Ovary (tissue), 3 donors: ENCODE measurements at regions not wholly inside any gene's neighbourhood (a gene's known extent, or its start where the extent isn't known, plus 50 kb on each side); places are given as distances from the start of the nearest gene placed in this dataset.

Source experiments
- CTCF ChIP-seq, 3 donors: fragments of 450-650 bp in 2 of 3; fragments of 200-600 bp in 1 of 3; IDR thresholded peaks; one replicate each; pipeline versions ENCODE4 v1.5.1 to v1.8.0; 2016 to 2022; ENCODE audit warnings: antibody characterized with exemption in 3 of 3, mild to moderate bottlenecking in 1 of 3
- EP300 ChIP-seq: sonication (generic); formaldehyde crosslinking; IDR thresholded peaks from one replicate; pipeline ENCODE4 v1.6.1; 2017; ENCODE audit warnings: antibody characterized with exemption
- POLR2A ChIP-seq: fragments of 450-650 bp; IDR thresholded peaks from one replicate; pipeline ENCODE4 v1.6.1; 2017; ENCODE audit warnings: antibody characterized with exemption, mild to moderate bottlenecking, moderate library complexity
- donor health status: DM: no; HTN: no; CAD: no.

DNA sequence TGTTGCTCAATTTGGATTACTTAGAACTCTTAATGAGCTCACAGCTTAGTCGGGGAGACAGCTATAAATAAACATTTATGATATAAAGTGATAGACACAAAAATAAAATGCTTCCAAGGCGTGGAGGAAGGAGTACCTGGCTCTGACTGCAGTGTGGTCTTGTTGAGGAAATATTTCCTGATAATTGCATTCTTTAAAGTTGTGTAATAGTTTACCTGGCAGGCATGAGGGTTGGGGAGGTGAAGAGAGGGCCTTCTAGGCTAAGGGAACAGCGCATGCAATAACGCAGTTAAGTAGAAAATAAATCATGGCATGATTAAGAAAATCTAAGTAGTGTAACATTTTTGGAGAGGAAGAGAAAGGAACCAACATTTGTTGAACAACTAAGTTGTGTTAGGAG is 260.5 kb upstream of the ATP2B1 start:
- TF ChIP-seq CTCF (IDR thresholded peaks at IDR 0.05), result no peak
- no peak for TF ChIP-seq EP300
- no peak for TF ChIP-seq POLR2A
